Endometrial microvascular endothelial cells (primary cell): ENCODE measurements at regions not wholly inside any gene's neighbourhood (a gene's known extent, or its start where the extent isn't known, plus 50 kb on each side); places are given as distances from the start of the nearest gene placed in this dataset.
"Not testable (repeated sequence)": the region's sequence is repeated elsewhere in the genome, so short reads cannot be mapped to it uniquely, and the experiment has no call there.

Source experiments
- in situ Hi-C: cut with HindIII; loops from 2 replicates; pipeline ENCODE4 v1.10.0; 2017; ENCODE audit warnings: low sequenced_read_pairs, low pct_unique_long_range_greater_than_20kb; ENCODE audit errors: inconsistent ontology term

- in situ Hi-C loops: no loop called here
Measured at GRCh38 chr3:194888916-194889315, 203.2 kb downstream of the FAM43A start.

GRCh38 chr3:194890091-194890490, 204.4 kb downstream of the FAM43A start:
- in situ Hi-C loops: no loop called here

DNA sequence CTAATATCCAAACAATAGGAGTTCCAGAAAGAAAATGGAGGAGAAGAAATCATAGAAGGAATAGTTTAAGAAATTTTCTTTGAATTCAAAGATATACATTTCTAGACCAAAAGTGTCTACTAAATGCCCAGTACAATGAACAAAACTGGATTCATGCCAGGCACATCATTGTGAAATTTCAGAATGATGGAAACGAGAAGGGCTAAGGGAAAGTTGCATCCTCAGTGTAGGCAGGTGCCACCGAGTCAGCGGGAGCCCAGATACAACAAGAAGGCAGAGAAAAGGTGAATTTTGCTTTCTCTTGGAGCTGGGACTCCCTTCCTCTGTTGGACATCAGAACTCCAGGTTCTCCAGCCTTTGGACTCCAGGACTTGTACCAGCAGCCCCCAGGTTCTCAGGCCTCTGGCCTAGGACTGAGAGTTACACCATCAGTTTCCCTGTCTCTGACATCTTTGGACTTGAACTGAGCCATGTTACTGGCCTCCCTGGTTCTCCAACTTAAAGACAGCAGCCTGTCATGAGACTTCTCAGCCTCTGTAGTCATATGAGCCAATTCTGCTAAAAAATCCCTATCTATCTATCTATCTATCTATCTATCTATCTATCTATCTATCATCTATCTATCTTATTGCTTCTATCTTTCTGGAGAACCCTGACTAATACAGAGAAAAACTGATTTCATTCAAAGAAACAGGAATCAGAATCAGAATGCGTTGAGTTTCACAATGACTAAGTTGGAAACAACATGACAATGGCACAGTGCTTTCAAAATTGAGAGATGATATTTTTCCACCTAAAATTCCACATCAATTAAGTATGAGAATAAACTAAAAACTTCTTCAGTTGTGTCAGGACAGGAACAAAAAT, 207.7 kb downstream of the FAM43A start:
- in situ Hi-C loops: no loop called here

DNA sequence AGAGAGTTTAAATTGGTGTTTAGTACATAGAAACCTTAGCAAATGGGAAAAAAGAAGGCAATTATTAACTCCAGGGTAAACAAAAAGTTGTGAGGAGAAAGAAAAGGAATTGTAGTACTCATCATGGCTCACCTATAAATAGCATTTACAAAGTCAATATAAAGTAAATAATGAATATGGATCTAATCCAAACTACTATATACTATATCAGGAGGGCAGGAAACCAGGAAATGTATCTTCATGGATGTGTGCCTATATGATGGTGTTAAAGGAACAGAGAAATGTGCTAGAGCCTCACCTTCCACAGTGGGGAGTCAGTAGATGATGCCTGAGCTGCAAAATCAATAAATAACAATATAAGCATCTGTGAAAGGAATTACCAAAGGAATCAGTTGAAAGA, 208.9 kb downstream of the FAM43A start:
- in situ Hi-C loops: no loop called here

DNA sequence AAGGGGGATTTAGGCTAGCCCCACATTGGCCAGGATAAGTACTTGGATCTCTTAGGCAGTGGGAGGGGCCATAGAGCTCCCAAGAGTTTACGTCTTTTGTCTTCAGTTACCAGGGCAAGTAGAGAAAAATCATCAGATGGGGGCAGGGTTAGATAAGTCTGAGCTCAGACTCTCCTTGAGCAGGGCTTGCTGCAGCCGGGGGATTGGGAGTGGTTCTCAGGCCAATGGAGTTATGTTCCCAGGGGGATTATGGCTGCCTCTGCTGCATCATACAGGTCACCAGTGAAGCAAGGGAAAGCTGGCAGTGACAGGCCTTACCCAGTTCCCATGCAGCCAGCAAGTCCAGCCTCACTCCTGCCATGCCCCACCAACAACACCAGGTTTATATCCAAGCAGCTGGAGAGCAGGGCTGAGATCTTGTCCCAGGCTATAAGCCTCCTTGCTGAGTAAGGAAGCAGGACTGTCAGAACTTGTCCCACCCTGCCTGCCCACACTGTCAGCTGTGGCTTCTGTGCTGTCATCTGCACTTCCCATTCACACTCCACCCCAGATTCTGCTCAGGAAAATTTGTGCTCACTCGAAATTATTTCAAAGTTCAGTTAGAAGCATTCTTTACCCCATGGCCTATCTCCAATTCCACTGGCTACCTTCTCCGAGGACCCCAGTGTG, 215.3 kb downstream of the FAM43A start:
- in situ Hi-C loops: no loop called here

DNA sequence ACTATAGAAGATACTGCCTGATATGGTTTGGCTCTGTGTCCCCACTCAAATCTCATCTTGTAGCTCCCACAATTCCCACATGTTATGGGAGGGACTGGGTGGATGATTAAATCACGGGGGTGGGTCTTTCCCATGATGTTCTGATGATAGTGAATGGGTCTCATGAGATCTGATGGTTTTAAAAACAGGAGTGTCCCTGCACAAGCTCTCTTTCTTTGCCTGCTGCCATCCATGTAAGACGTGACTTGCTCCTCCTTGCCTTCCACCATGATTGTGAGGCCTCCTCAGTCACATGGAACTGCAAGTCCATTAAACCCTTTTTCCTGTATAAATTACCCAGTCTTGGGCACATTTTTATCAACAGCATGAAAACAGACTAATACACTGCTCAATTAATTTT, 217.8 kb downstream of the FAM43A start:
- in situ Hi-C loops: not testable (repeated sequence)

DNA sequence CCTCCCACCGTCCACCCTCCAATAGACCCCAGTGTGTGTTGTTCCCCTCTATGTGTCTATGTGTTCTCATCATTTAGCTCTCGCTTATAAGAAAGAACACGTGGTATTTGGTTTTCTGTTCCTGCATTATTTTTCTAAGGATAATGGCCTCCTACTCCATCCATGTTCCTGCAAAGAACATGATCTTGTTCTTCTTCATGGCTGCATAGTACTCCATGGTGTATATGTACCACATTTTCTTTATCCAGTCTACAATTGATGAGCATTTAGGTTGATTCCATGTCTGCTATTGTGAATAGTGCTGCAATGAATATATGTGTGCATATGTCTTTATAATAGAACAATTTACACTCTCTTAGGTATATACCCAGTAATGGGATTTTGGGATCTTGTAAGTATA, 219.3 kb downstream of the FAM43A start:
- in situ Hi-C loops: not testable (repeated sequence)

DNA sequence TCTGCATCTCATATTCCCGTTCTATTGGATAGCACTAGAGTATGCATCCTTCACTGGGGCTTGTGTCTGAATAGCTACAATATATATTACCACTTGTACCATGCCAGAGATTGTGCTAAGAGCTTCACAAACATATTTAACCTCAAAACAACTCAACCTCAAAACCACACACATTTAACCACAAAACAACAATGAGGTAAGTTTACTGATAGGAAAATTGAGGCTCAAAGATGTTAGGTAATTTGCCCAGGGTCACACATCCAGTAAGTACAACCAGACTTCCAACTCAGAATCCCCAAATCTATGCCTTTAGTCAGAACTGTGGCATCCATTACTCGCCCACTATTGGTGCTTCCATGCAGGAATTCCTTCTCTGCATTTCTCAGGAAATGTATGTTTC, 220.0 kb downstream of the FAM43A start:
- in situ Hi-C loops: no loop called here

- in situ Hi-C loops: no loop called here
Measured at GRCh38 chr3:194906229-194906629, 220.5 kb downstream of the FAM43A start.

GRCh38 chr3:194906970-194907629, 221.4 kb downstream of the FAM43A start:
- in situ Hi-C loops: no loop called here

DNA sequence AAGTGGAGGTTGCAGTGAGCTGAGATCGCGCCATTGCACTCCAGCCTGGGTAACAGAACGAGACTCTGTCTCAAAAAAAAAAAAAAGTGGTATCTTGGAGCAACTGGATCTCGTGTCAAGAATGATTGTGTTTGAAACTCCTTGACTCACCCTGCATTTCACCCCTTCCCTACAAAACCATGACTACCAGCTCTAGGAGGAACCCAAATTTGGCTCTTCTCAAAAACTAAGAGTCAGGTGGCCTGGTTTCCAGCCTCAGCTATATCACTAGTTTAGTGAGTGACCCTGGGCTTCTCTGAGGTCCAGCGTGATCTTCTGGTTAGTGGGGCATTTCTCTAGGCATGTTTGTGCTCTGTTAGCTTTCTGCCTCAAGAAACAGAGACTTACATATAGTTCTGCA, 222.1 kb downstream of the FAM43A start:
- in situ Hi-C loops: no loop called here

DNA sequence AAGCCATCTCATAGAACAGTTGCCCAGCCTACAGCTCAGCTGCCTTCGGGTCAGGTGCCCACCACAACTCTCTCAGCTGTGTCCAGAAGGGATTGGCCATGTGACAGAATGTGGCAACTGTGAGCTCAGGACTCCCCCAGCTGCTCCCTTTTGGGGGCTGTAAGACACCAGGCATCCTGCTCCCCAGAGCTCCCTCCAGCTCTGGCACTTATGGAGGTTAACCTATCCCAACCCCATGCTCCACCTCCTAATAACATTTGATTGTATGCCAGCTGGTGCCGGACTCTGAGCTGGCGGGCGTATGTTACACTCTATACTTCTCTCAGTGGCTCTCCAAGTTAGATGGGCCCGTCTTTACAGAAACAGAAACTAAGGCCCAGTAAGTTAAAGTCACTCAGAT, 222.8 kb downstream of the FAM43A start:
- in situ Hi-C loops: no loop called here

GRCh38 chr3:194908972-194909371, 223.3 kb downstream of the FAM43A start:
- in situ Hi-C loops: no loop called here

DNA sequence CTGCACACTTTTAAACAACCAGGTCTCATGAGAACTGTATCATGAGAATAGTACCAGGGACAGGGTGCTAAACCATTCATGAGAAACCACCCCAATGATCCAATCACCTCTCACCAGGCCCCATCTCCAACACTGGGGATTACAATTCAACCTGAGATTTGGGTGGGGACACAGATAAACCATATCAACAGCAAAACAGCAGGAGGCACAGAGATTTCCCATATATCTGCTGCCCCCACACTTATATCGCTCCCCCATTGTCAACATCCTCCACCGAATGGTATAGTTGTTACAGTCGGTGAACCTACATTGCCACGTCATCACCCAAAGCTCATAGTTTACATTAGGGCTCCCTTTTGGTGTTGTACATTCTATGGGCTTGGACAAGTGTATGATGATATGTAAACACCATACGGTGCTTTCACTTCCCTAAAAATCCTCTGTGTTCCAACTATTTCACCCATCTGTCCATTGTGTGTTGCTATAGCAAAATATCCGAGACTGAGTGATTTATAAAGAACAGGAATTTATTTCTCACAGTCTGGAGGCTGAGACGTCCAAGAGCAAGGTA, 224.8 kb downstream of the FAM43A start:
- in situ Hi-C loops: no loop called here

DNA sequence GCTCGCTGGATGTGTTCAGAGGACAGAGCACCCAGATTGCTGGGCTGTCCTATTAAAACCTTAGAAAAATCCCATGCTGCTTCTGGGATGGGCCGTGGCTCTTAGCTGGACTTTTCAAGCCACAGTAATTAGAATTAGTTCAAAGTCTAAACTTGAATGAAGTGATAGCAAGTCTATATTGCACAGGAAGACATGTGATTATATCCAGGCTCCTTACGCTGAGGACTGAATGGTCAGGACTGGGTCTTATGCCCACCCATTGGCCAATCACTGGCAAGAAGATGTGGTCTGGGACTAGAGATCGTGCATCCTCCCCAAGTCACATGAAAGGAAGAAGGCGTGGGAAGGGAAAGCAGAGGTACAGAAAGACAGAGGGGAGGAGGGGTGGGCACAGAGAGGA, 227.6 kb downstream of the FAM43A start:
- in situ Hi-C loops: no loop called here

GRCh38 chr3:194924889-194925288, 239.2 kb downstream of the FAM43A start:
- in situ Hi-C loops: not testable (repeated sequence)

- in situ Hi-C loops: no loop called here
Measured at GRCh38 chr3:194925614-194926013, 239.9 kb downstream of the FAM43A start.

DNA sequence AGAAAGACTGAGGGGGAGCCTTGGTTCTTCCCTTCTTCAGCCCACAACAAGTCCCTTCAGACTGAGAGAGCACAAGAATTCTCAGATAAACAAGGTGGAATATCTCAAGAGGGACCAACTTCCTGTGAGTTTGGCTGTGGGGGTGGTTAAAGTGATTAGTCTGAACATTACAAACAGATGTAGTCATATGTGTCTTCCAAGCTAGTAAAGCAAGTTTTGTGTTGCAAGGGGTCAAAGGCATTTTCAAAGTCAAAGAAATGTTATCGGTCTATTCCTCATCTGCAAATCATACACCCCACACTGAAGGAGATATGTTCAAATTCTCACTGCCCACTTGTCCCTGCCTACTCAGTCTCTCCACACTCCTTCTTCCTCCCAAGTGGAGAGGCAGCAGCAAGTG, 242.5 kb downstream of the FAM43A start:
- in situ Hi-C loops: no loop called here

DNA sequence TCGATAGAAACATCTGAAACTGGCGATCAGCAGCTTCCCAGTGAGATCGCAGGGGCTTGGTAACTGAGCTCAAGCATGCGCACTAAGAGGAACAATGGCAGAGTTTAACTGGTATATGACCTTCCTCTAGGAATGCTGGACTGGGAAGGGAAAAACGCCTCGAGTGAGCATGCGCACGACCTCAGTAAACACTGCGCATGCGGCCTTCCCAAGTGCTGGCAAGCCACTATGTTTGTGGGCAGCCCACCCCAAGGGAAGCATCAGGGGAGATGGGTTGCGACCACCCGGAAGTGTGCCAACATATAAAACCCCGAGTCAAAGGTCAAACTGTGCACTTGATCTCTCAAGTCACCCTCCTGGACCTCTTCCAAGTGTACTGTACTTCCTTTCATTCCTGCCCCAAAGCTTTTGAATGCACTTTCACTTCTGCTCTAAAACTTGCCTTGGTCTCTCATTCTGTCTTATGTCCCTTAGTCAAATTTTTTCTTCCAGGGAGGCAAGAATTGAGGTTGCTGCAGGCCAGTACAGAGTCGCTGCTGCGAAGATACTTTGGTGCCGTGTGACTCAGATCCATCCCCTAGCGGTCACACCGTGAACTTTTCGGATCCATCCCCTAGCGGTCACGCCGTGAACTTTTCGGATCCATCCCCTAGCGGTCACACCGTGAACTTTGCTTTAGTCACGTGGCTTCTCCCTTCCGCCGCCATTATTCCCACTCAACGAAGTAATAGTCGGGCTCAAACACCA, 243.3 kb downstream of the FAM43A start:
- in situ Hi-C loops: no loop called here
